B cell (primary cell): ENCODE measurements at regions not wholly inside any gene's neighbourhood (a gene's known extent, or its start where the extent isn't known, plus 50 kb on each side); places are given as distances from the start of the nearest gene placed in this dataset.

Experiments used
- ATAC-seq: fragments of 200-7000 bp; cut with Tn5 transposase; one replicate; pipeline ENCODE4 v1.10.0; 2021; ENCODE audit warnings: low read depth, mild to moderate bottlenecking, moderate number of reproducible peaks, moderate library complexity
- CTCF ChIA-PET: fragments of 350-600 bp; sonication (Branson Sonifier 250); formaldehyde crosslinking; loops from one replicate; lab custom pipeline; 2021; ENCODE audit warnings: antibody characterized with exemption, inconsistent platforms; lab: Charles Lee
- POLR2A ChIA-PET: fragments of 350-600 bp; sonication (Branson Sonifier 250); formaldehyde crosslinking; loops from one replicate; lab custom pipeline; 2021; ENCODE audit warnings: antibody characterized with exemption; lab: Charles Lee
- DNase-seq: peaks from one replicate; pipeline ENCODE4 v3.0.0; 2013
- H2AFZ ChIP-seq: 2 replicates; pipeline ENCODE4 v1.6.1; 2012; ENCODE audit warnings: mild to moderate bottlenecking, low read depth, low read length; ENCODE audit not compliant: insufficient read depth, poor library complexity, severe bottlenecking
- H3K27ac ChIP-seq, 2 donors: 1 replicate in 1 of 2; 2 replicates in 1 of 2; pipeline ENCODE4 v1.5.1; 2012 to 2013; ENCODE audit warnings: low read length in 2 of 2, mild to moderate bottlenecking in 2 of 2, moderate library complexity in 1 of 2
- H3K27me3 ChIP-seq, 4 experiments: fragments of 200-600 bp in 1 of 4; sonication (generic) in 1 of 4; replicated peaks in 1 of 4; 1 replicate in 2 of 4; 2 replicates in 2 of 4; pipeline versions ENCODE4 v1.6.1 to v1.7.0; 2013 to 2016; ENCODE audit warnings: low read length in 3 of 4, mild to moderate bottlenecking in 2 of 4, mixed read lengths in 1 of 4, moderate library complexity in 1 of 4; ENCODE audit not compliant: insufficient read depth in 4 of 4, control insufficient read depth in 3 of 4; ENCODE audit errors: control extremely low read depth in 1 of 4
- H3K36me3 ChIP-seq, 2 experiments: replicated peaks in 1 of 2; 1 replicate in 1 of 2; 2 replicates in 1 of 2; pipeline versions ENCODE4 v1.6.1 to v1.7.1; 2013; ENCODE audit warnings: low read length in 1 of 2; ENCODE audit not compliant: insufficient read depth in 2 of 2, control insufficient read depth in 1 of 2; ENCODE audit errors: control extremely low read depth in 1 of 2, extremely low read depth in 1 of 2
- H3K4me1 ChIP-seq, 2 donors: fragments of 200-600 bp in 1 of 2; sonication (generic) in 1 of 2; 1 replicate in 1 of 2; 2 replicates in 1 of 2; pipeline versions ENCODE4 v1.5.1 to v1.6.1; 2013 to 2017; ENCODE audit warnings: low read length in 2 of 2; ENCODE audit not compliant: control insufficient read depth in 2 of 2, insufficient read depth in 2 of 2
- H3K4me2 ChIP-seq: replicated peaks from 2 replicates; pipeline ENCODE3; 2012; ENCODE audit warnings: mild to moderate bottlenecking, low read depth, low read length; ENCODE audit not compliant: poor library complexity, severe bottlenecking
- H3K4me3 ChIP-seq, 5 experiments: fragments of 200-600 bp in 1 of 5; sonication (generic) in 1 of 5; 1 replicate in 3 of 5; 2 replicates in 2 of 5; pipeline versions ENCODE4 v1.5.1 to v1.7.0; 2011 to 2016; ENCODE audit warnings: low read length in 4 of 5, mild to moderate bottlenecking in 4 of 5, low read depth in 2 of 5, control low read depth in 1 of 5, moderate library complexity in 1 of 5; ENCODE audit not compliant: insufficient read depth in 1 of 5; ENCODE audit errors: control extremely low read depth in 1 of 5, extremely low read depth in 1 of 5
- H3K79me2 ChIP-seq: fragments of 200-600 bp; sonication (generic); one replicate; pipeline ENCODE4 v1.6.0; 2016; ENCODE audit warnings: low read length; ENCODE audit not compliant: control insufficient read depth, insufficient read depth
- H3K9ac ChIP-seq: fragments of 200-600 bp; sonication (generic); 2 replicates; pipeline ENCODE4 v1.6.1; 2017; ENCODE audit warnings: mild to moderate bottlenecking, low read length, moderate library complexity
- H3K9me3 ChIP-seq, 3 donors: one replicate each; pipeline versions ENCODE4 v1.6.1 to v1.7.1; 2013; ENCODE audit warnings: low read length in 2 of 3; ENCODE audit not compliant: control insufficient read depth in 2 of 3, insufficient read depth in 1 of 3; ENCODE audit errors: control extremely low read depth in 1 of 3
- H4K20me1 ChIP-seq: 2 replicates; pipeline ENCODE4 v1.6.0; 2012; ENCODE audit warnings: mild to moderate bottlenecking, low read length; ENCODE audit not compliant: insufficient read depth, control insufficient read depth, poor library complexity, severe bottlenecking
- H3K27ac Mint-ChIP-seq: one replicate; pipeline ENCODE4 v1.8.0; 2021; ENCODE audit warnings: mixed read lengths
- H3K27me3 Mint-ChIP-seq: one replicate; pipeline ENCODE4 v1.8.0; 2021; ENCODE audit warnings: mixed read lengths
- H3K4me1 Mint-ChIP-seq: one replicate; pipeline ENCODE4 v1.8.0; 2021; ENCODE audit warnings: mixed read lengths
- H3K4me3 Mint-ChIP-seq: one replicate; pipeline ENCODE4 v1.8.0; 2021; ENCODE audit warnings: mixed read lengths
- H3K9me3 Mint-ChIP-seq: one replicate; pipeline ENCODE4 v1.8.0; 2022; ENCODE audit warnings: mixed read lengths; ENCODE audit not compliant: insufficient read depth
- CTCF ChIP-seq: fragments of 200-600 bp; IDR thresholded peaks from one replicate; pipeline ENCODE4 v1.8.0; 2022; ENCODE audit warnings: antibody characterized with exemption, mild to moderate bottlenecking
- EZH2 ChIP-seq: IDR thresholded peaks from 2 replicates; pipeline ENCODE4 v1.6.1; 2012; ENCODE audit warnings: borderline replicate concordance, low read depth, mild to moderate bottlenecking, moderate library complexity, low read length; ENCODE audit not compliant: insufficient read depth, poor library complexity, severe bottlenecking
- WGBS: methylation state at CpG from one replicate; pipeline ENCODE4 v1.1.5; 2013; ENCODE audit warnings: missing lambda C conversion rate; ENCODE audit not compliant: insufficient coverage; 5-methylcytosine and 5-hydroxymethylcytosine counted together
- intact Hi-C: fragments of 100-400 bp; cut with micrococcal nuclease; formaldehyde crosslinking; loops from one replicate; pipeline ENCODE4 v1.10.0; 2022

- no peak overlapping the region for H3K27ac Mint-ChIP-seq
- H3K4me3 Mint-ChIP-seq: no peak overlapping the region
- ChIA-PET POLR2A (no interaction called here), CTCF (no interaction called here)
- Histone ChIP-seq H3K27ac (no peak overlapping the region), H3K27me3 (no peaks in the 10 kb centered on the region), H3K4me1 (no peaks in the 10 kb centered on the region), H3K36me3 (no peaks in the 10 kb centered on the region), H3K4me2 (no peak overlapping the region), H2AFZ (no peak overlapping the region), H3K4me3 (no peak overlapping the region), H4K20me1 (no peaks in the 10 kb centered on the region), H3K79me2 (no peaks in the 10 kb centered on the region), H3K9me3 (peaks cover 0 to 5% (median 0%) of the 10 kb centered on the region in 3 donors), H3K9ac (no peak overlapping the region)
- no peak for ATAC-seq
- 80% methylated on average over 1 of the region's 1 CpG for WGBS
- intact Hi-C loops: no loop called here
- no peaks in the 10 kb centered on the region for H3K27me3 Mint-ChIP-seq
- TF ChIP-seq EZH2 (no peak), CTCF (no peak)
- H3K9me3 Mint-ChIP-seq: peaks cover 16% of the 10 kb centered on the region
- H3K4me1 Mint-ChIP-seq: no peaks in the 10 kb centered on the region
- no peak for DNase-seq
These were observed 99.7 kb upstream of the LRRC3B start for GRCh38 chr3:26522919-26523318.

- no peak overlapping the region for H3K4me3 Mint-ChIP-seq
- Histone ChIP-seq H3K79me2 (no peaks in the 10 kb centered on the region), H3K4me3 (no peak overlapping the region), H3K36me3 (no peaks in the 10 kb centered on the region), H2AFZ (no peak overlapping the region), H3K9ac (no peak overlapping the region), H3K27ac (no peak overlapping the region), H3K4me2 (no peak overlapping the region), H3K27me3 (no peaks in the 10 kb centered on the region), H3K4me1 (no peaks in the 10 kb centered on the region), H3K9me3 (peaks cover 0 to 5% (median 0%) of the 10 kb centered on the region in 3 donors), H4K20me1 (no peaks in the 10 kb centered on the region)
- H3K9me3 Mint-ChIP-seq: peaks cover 15% of the 10 kb centered on the region
- WGBS: no CpG with 5 or more reads among the region's 2 CpGs
- TF ChIP-seq CTCF: no peak
- POLR2A ChIA-PET: no interaction called here
- ATAC-seq (no peak), DNase-seq (no peak)
- intact Hi-C loops: no loop called here
- no peaks in the 10 kb centered on the region for H3K4me1 Mint-ChIP-seq
- H3K27ac Mint-ChIP-seq: no peak overlapping the region
- CTCF ChIA-PET: no interaction called here
- H3K27me3 Mint-ChIP-seq: no peaks in the 10 kb centered on the region
These were observed 97.6 kb upstream of the LRRC3B start for GRCh38 chr3:26525013-26525412.
